Upper lobe of left lung (tissue), 6 donors: ENCODE measurements at regions not wholly inside any gene's neighbourhood (a gene's known extent, or its start where the extent isn't known, plus 50 kb on each side); places are given as distances from the start of the nearest gene placed in this dataset.
"Not testable (repeated sequence)": the region's sequence is repeated elsewhere in the genome, so short reads cannot be mapped to it uniquely, and the experiment has no call there.

Experiments used
- ATAC-seq, 2 donors: fragments of 200-7000 bp; cut with Tn5 transposase; one replicate each; pipeline ENCODE4 v1.9.1; 2022; ENCODE audit warnings: mild to moderate bottlenecking in 2 of 2, moderate library complexity in 2 of 2; ENCODE audit not compliant: low FRiP score in 2 of 2
- DNase-seq, 2 donors: peaks; one replicate each; pipeline ENCODE4 v3.0.0-alpha.2; 2019 to 2020
- H3K27ac ChIP-seq, 4 donors: fragments of 200-600 bp; sonication (generic); one replicate each; pipeline ENCODE4 v1.5.1; 2016 to 2019
- H3K27me3 ChIP-seq, 4 donors: fragments of 200-600 bp; sonication (generic); one replicate each; pipeline ENCODE4 v1.5.1; 2017 to 2019
- H3K36me3 ChIP-seq, 4 donors: fragments of 200-600 bp; sonication (generic); one replicate each; pipeline ENCODE4 v1.5.1; 2016 to 2019
- H3K4me1 ChIP-seq, 4 donors: fragments of 200-600 bp; sonication (generic); one replicate each; pipeline ENCODE4 v1.5.1; 2018 to 2019
- H3K4me3 ChIP-seq, 4 donors: fragments of 200-600 bp; sonication (generic); one replicate each; pipeline ENCODE4 v1.5.1; 2017 to 2019; ENCODE audit warnings: mild to moderate bottlenecking in 2 of 4, moderate library complexity in 1 of 4
- H3K9me3 ChIP-seq, 4 donors: fragments of 200-600 bp; sonication (generic); one replicate each; pipeline ENCODE4 v1.5.1; 2018 to 2019
- CTCF ChIP-seq, 6 experiments: fragments of 450-650 bp in 4 of 6; fragments of 200-600 bp in 2 of 6; sonication (generic) in 2 of 6; IDR thresholded peaks; one replicate each; pipeline ENCODE4 v1.5.1; 2016 to 2019; ENCODE audit warnings: antibody characterized with exemption in 6 of 6
- EP300 ChIP-seq, 4 donors: sonication (generic); formaldehyde crosslinking; IDR thresholded peaks; one replicate each; pipeline ENCODE4 v1.5.1; 2017; ENCODE audit warnings: antibody characterized with exemption in 4 of 4, control low read depth in 2 of 4
- POLR2A ChIP-seq, 4 donors: fragments of 450-650 bp; IDR thresholded peaks; one replicate each; pipeline ENCODE4 v1.5.1; 2016 to 2017; ENCODE audit warnings: antibody characterized with exemption in 4 of 4, mild to moderate bottlenecking in 2 of 4
- POLR2AphosphoS5 ChIP-seq, 2 donors: sonication (generic); formaldehyde crosslinking; IDR thresholded peaks; one replicate each; pipeline ENCODE4 v1.5.1; 2017; ENCODE audit warnings: antibody characterized with exemption in 2 of 2
- WGBS, 2 donors: methylation state at CpG; one replicate each; pipeline ENCODE4 v1.1.5; 2017 to 2018; 5-methylcytosine and 5-hydroxymethylcytosine counted together
- donor health status: DM: no; HTN: no; CAD: no; lungs with moderate emphysema.
- donor health status: DM: no; HTN: yes; CAD: no; lungs with severe emphysema.

GRCh38 chr2:160752475-160753330 lies 259.1 kb upstream of the RBMS1 start:
- peak in 1 of 2 donors; percentile 36 for DNase-seq
- ATAC-seq, result peak in 1 of 2 donors; percentile 53

GRCh38 chr2:160753331-160753654 lies 259.7 kb upstream of the RBMS1 start:
- Histone ChIP-seq H3K9me3 (peaks cover 0 to 15% (median 3%) of the 10 kb centered on the region in 4 donors), H3K27me3 (no peaks in the 10 kb centered on the region), H3K27ac (no peak overlapping the region), H3K4me1 (peaks cover 0 to 4% (median 0%) of the 10 kb centered on the region in 4 donors), H3K36me3 (no peaks in the 10 kb centered on the region), H3K4me3 (no peak overlapping the region)
- ATAC-seq (no peak), DNase-seq (no peak)
- no peak for TF ChIP-seq POLR2A (IDR thresholded peaks at IDR 0.05)
- TF ChIP-seq POLR2AphosphoS5 (IDR thresholded peaks at IDR 0.05), result no peak
- TF ChIP-seq EP300 (IDR thresholded peaks at IDR 0.05), result no peak
- no peak for TF ChIP-seq CTCF (IDR thresholded peaks at IDR 0.05)

More at GRCh38 chr2:160752475-160753330, 259.1 kb upstream of the RBMS1 start:
- Histone ChIP-seq H3K4me1 (peaks cover 0 to 7% (median 0%) of the 10 kb centered on the region in 4 donors), H3K4me3 (no peak overlapping the region), H3K36me3 (no peaks in the 10 kb centered on the region), H3K27ac (peak overlapping the region in 1 of 4 donors; percentile 45), H3K27me3 (no peaks in the 10 kb centered on the region), H3K9me3 (peaks cover 0 to 15% (median 3%) of the 10 kb centered on the region in 4 donors)
- TF ChIP-seq POLR2AphosphoS5 (IDR thresholded peaks at IDR 0.05) (no peak), EP300 (IDR thresholded peaks at IDR 0.05) (peak in 1 of 4 donors; percentile 68)
- 61 to 64% methylated on average over 3 of the region's 3 CpGs for WGBS, 2 donors

GRCh38 chr2:160753960-160754359 lies 260.4 kb upstream of the RBMS1 start:
- Histone ChIP-seq H3K9me3 (peaks cover 0 to 15% (median 3%) of the 10 kb centered on the region in 4 donors), H3K27me3 (no peaks in the 10 kb centered on the region), H3K4me1 (no peaks in the 10 kb centered on the region), H3K27ac (no peak overlapping the region), H3K4me3 (no peak overlapping the region), H3K36me3 (no peaks in the 10 kb centered on the region)
- TF ChIP-seq CTCF (IDR thresholded peaks at IDR 0.05) (no peak), POLR2AphosphoS5 (IDR thresholded peaks at IDR 0.05) (no peak), POLR2A (IDR thresholded peaks at IDR 0.05) (no peak), EP300 (IDR thresholded peaks at IDR 0.05) (no peak)
- DNase-seq (no peak), ATAC-seq (no peak)

- peaks cover 0 to 15% (median 3%) of the 10 kb centered on the region in 4 donors for H3K9me3 ChIP-seq
- H3K27me3 ChIP-seq, result no peaks in the 10 kb centered on the region
- no peak overlapping the region for H3K4me3 ChIP-seq
- ATAC-seq (no peak), DNase-seq (no peak)
- TF ChIP-seq CTCF (IDR thresholded peaks at IDR 0.05), result no peak
- no peak for TF ChIP-seq EP300 (IDR thresholded peaks at IDR 0.05)
- no peak for TF ChIP-seq POLR2AphosphoS5 (IDR thresholded peaks at IDR 0.05)
- TF ChIP-seq POLR2A (IDR thresholded peaks at IDR 0.05), result no peak
- no peaks in the 10 kb centered on the region for H3K4me1 ChIP-seq
- H3K36me3 ChIP-seq, result no peaks in the 10 kb centered on the region
- H3K27ac ChIP-seq, result no peak overlapping the region
These were observed 262.9 kb upstream of the RBMS1 start for GRCh38 chr2:160756481-160756880.

- not testable (repeated sequence) for H3K4me1 ChIP-seq, H3K27me3 ChIP-seq, ATAC-seq, H3K27ac ChIP-seq, H3K36me3 ChIP-seq, H3K4me3 ChIP-seq, H3K9me3 ChIP-seq
- peak in 1 of 2 donors; percentile 43 for DNase-seq
- WGBS, 2 donors, result 92 to 98% methylated on average over 25 to 26 of the region's 26 CpGs
These were observed 269.0 kb upstream of the RBMS1 start for GRCh38 chr2:160762493-160763128.
